GM12878 (cell line): ENCODE measurements at regions not wholly inside any gene's neighbourhood (a gene's known extent, or its start where the extent isn't known, plus 50 kb on each side); places are given as distances from the start of the nearest gene placed in this dataset.

Experiments
- CHD4 ChIP-seq: fragments of 200-600 bp; sonication (generic); IDR thresholded peaks from 2 replicates; pipeline ENCODE4 v1.6.1; 2016; ENCODE audit warnings: mild to moderate bottlenecking
- CTCF ChIP-seq, 3 experiments: IDR thresholded peaks in 2 of 3; conservative IDR thresholded peaks in 1 of 3; 2 replicates each; pipeline ENCODE4 v1.5.1; 2011; ENCODE audit warnings: low read depth in 3 of 3, low read length in 3 of 3, mild to moderate bottlenecking in 3 of 3, control low read depth in 2 of 3, moderate library complexity in 2 of 3, inconsistent platforms in 1 of 3, mixed read lengths in 1 of 3; ENCODE audit not compliant: control insufficient read depth in 2 of 3, insufficient read depth in 1 of 3; ENCODE audit errors: extremely low read depth in 1 of 3
- HDAC2 ChIP-seq: fragments of 200-600 bp; sonication (generic); IDR thresholded peaks from 2 replicates; pipeline ENCODE4 v1.6.1; 2017
- MLLT1 ChIP-seq: fragments of 450-650 bp; IDR thresholded peaks from 2 replicates; pipeline ENCODE4 v1.6.1; 2016; ENCODE audit warnings: mild to moderate bottlenecking
- NBN ChIP-seq: fragments of 450-650 bp; IDR thresholded peaks from 2 replicates; pipeline ENCODE4 v1.6.1; 2016
- RELA ChIP-seq: fragments of 450-650 bp; IDR thresholded peaks from 2 replicates; pipeline ENCODE4 v1.8.0; 2014; ENCODE audit warnings: borderline replicate concordance; ENCODE audit not compliant: partially characterized antibody
- TF ChIP-seq, protein P1 (sequence below): IDR thresholded peaks from 2 replicates; pipeline ENCODE4 v1.6.1; 2011; ENCODE audit warnings: borderline replicate concordance, low read depth, mild to moderate bottlenecking, moderate library complexity, mixed read lengths, low read length; ENCODE audit not compliant: insufficient read depth; ENCODE audit errors: extremely low read length

DNA sequence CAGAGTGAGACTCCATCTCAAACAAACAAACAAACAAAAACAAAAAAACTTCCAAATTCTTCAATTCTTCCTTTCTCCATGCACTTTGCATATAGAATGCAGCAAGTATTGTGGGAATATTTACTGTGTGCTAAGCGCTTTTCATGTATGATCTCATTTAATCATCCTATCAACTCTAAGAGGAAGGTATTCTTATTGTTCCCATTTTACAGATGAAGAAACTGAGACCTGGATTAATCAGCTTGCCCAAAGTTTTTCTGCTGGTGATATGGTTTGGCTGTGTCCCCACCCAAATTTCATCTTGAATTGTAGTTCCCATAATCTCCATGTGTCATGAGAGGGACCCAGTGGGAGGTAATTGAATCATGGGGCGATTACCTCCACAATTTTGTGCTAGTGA is 56.6 kb upstream of the KCNG1 start:
- TF ChIP-seq MLLT1 (no peak), HDAC2 (no peak), NBN (no peak), RELA (no peak), CHD4 (no peak), CTCF (IDR thresholded peaks at IDR 0.05 in 2 of 3, conservative IDR thresholded peaks at IDR 0.05 in 1 of 3; ENCODE audit: control insufficient read depth in 2 of 3, extremely low read depth in 1 of 3, insufficient read depth in 1 of 3, low read depth in 3 of 3, low read length in 3 of 3) (no peak)
- TF ChIP-seq, protein P1, sequence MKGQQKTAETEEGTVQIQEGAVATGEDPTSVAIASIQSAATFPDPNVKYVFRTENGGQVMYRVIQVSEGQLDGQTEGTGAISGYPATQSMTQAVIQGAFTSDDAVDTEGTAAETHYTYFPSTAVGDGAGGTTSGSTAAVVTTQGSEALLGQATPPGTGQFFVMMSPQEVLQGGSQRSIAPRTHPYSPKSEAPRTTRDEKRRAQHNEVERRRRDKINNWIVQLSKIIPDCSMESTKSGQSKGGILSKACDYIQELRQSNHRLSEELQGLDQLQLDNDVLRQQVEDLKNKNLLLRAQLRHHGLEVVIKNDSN: no peak
